Activated naive CD4-positive, alpha-beta T cell treated with anti-CD3 and anti-CD28 coated beads for 36 hours (primary cell): ENCODE measurements at regions not wholly inside any gene's neighbourhood (a gene's known extent, or its start where the extent isn't known, plus 50 kb on each side); places are given as distances from the start of the nearest gene placed in this dataset.

Experiments
- CTCF ChIA-PET: fragments of 350-600 bp; sonication (Branson Sonifier 250); formaldehyde crosslinking; loops from one replicate; lab custom pipeline; 2021; ENCODE audit warnings: antibody characterized with exemption; lab: Charles Lee
- DNase-seq: peaks from one replicate; pipeline ENCODE4 v3.0.0-alpha.2; 2020
- H3K27ac Mint-ChIP-seq: one replicate; pipeline ENCODE4 v1.8.0; 2021; ENCODE audit warnings: mild to moderate bottlenecking, mixed read lengths
- H3K27me3 Mint-ChIP-seq: one replicate; pipeline ENCODE4 v1.8.0; 2021; ENCODE audit warnings: low read depth, mixed read lengths
- H3K36me3 Mint-ChIP-seq: one replicate; pipeline ENCODE4 v1.8.0; 2021; ENCODE audit warnings: low read depth, mixed read lengths
- H3K4me1 Mint-ChIP-seq: one replicate; pipeline ENCODE4 v1.8.0; 2021; ENCODE audit warnings: low read depth, mixed read lengths
- H3K4me3 Mint-ChIP-seq: one replicate; pipeline ENCODE4 v1.8.0; 2021; ENCODE audit warnings: mild to moderate bottlenecking, moderate library complexity, mixed read lengths
- H3K9me3 Mint-ChIP-seq: one replicate; pipeline ENCODE4 v1.8.0; 2021; ENCODE audit warnings: mixed read lengths
- intact Hi-C: fragments of 100-400 bp; cut with micrococcal nuclease; formaldehyde crosslinking; loops from one replicate; pipeline ENCODE4 v1.15.1; 2023

GRCh38 chr6:163687075-163687474 lies 272.6 kb downstream of the QKI start:
- H3K9me3 Mint-ChIP-seq: peaks cover 5% of the 10 kb centered on the region
- no peak overlapping the region for H3K4me3 Mint-ChIP-seq

GRCh38 chr6:163686301-163686700 lies 271.8 kb downstream of the QKI start:
- intact Hi-C loops: no loop called here
- no peak overlapping the region for H3K27ac Mint-ChIP-seq
- H3K27me3 Mint-ChIP-seq: peaks cover 21% of the 10 kb centered on the region
- DNase-seq: no peak
- H3K36me3 Mint-ChIP-seq: no peaks in the 10 kb centered on the region
- no peak overlapping the region for H3K4me3 Mint-ChIP-seq
- CTCF ChIA-PET: interaction anchor here (0.7 kb wide), 1 partner anchor 237 kb away, joined by 5 read pairs; no protein-coding TSS in a partner anchor
- no peaks in the 10 kb centered on the region for H3K4me1 Mint-ChIP-seq
- peaks cover 5% of the 10 kb centered on the region for H3K9me3 Mint-ChIP-seq

More at GRCh38 chr6:163687075-163687474, 272.6 kb downstream of the QKI start:
- CTCF ChIA-PET: interaction anchor here (0.7 kb wide), 1 partner anchor 237 kb away, joined by 5 read pairs; no protein-coding TSS in a partner anchor
- Mint-ChIP-seq H3K4me1 (no peaks in the 10 kb centered on the region), H3K27ac (no peak overlapping the region), H3K36me3 (no peaks in the 10 kb centered on the region), H3K27me3 (peaks cover 21% of the 10 kb centered on the region)
- no peak for DNase-seq
- intact Hi-C loops: no loop called here

- CTCF ChIA-PET: no interaction called here
- H3K36me3 Mint-ChIP-seq: no peaks in the 10 kb centered on the region
- no peak overlapping the region for H3K4me3 Mint-ChIP-seq
Observed at GRCh38 chr6:163683105-163683622, 268.6 kb downstream of the QKI start.

GRCh38 chr6:163679753-163680152 lies 265.2 kb downstream of the QKI start:
- no peaks in the 10 kb centered on the region for H3K4me1 Mint-ChIP-seq
- no peak overlapping the region for H3K4me3 Mint-ChIP-seq
- H3K9me3 Mint-ChIP-seq: peaks cover 5% of the 10 kb centered on the region
- H3K36me3 Mint-ChIP-seq: no peaks in the 10 kb centered on the region
- intact Hi-C loops: no loop called here
- CTCF ChIA-PET: no interaction called here
- no peak for DNase-seq
- H3K27ac Mint-ChIP-seq: no peak overlapping the region
- H3K27me3 Mint-ChIP-seq: peaks cover 12% of the 10 kb centered on the region

More at GRCh38 chr6:163683105-163683622, 268.6 kb downstream of the QKI start:
- H3K9me3 Mint-ChIP-seq: peaks cover 5% of the 10 kb centered on the region
- no peak for DNase-seq
- H3K4me1 Mint-ChIP-seq: no peaks in the 10 kb centered on the region
- no peak overlapping the region for H3K27ac Mint-ChIP-seq
- intact Hi-C loops: no loop called here
- peaks cover 19% of the 10 kb centered on the region for H3K27me3 Mint-ChIP-seq

GRCh38 chr6:163679012-163679660 lies 264.6 kb downstream of the QKI start:
- CTCF ChIA-PET: no interaction called here
- Mint-ChIP-seq H3K27ac (no peak overlapping the region), H3K36me3 (no peaks in the 10 kb centered on the region), H3K27me3 (peaks cover 9% of the 10 kb centered on the region), H3K9me3 (peaks cover 5% of the 10 kb centered on the region), H3K4me1 (no peaks in the 10 kb centered on the region), H3K4me3 (no peak overlapping the region)
- intact Hi-C loops: no loop called here
- no peak for DNase-seq

GRCh38 chr6:163675611-163676010 lies 261.1 kb downstream of the QKI start:
- Mint-ChIP-seq H3K36me3 (no peaks in the 10 kb centered on the region), H3K4me3 (no peak overlapping the region), H3K4me1 (no peaks in the 10 kb centered on the region), H3K27ac (no peak overlapping the region), H3K27me3 (peaks cover 9% of the 10 kb centered on the region), H3K9me3 (no peaks in the 10 kb centered on the region)
- intact Hi-C loops: no loop called here
- no peak for DNase-seq
- CTCF ChIA-PET: no interaction called here

- H3K27me3 Mint-ChIP-seq: peaks cover 7% of the 10 kb centered on the region
- no peaks in the 10 kb centered on the region for H3K36me3 Mint-ChIP-seq
- CTCF ChIA-PET: no interaction called here
Observed at GRCh38 chr6:163672710-163673109, 258.2 kb downstream of the QKI start.

GRCh38 chr6:163671791-163672190 lies 257.3 kb downstream of the QKI start:
- Mint-ChIP-seq H3K4me3 (no peak overlapping the region), H3K36me3 (no peaks in the 10 kb centered on the region), H3K4me1 (peaks cover 9% of the 10 kb centered on the region), H3K27me3 (peaks cover 9% of the 10 kb centered on the region), H3K27ac (no peak overlapping the region), H3K9me3 (no peaks in the 10 kb centered on the region)
- intact Hi-C loops: no loop called here
- DNase-seq: no peak
- CTCF ChIA-PET: no interaction called here

More at GRCh38 chr6:163672710-163673109, 258.2 kb downstream of the QKI start:
- no peaks in the 10 kb centered on the region for H3K9me3 Mint-ChIP-seq
- H3K27ac Mint-ChIP-seq: no peak overlapping the region
- H3K4me3 Mint-ChIP-seq: no peak overlapping the region
- intact Hi-C loops: no loop called here
- no peak for DNase-seq
- peaks cover 2% of the 10 kb centered on the region for H3K4me1 Mint-ChIP-seq

- no peak overlapping the region for H3K4me3 Mint-ChIP-seq
- H3K4me1 Mint-ChIP-seq: peaks cover 9% of the 10 kb centered on the region
- CTCF ChIA-PET: no interaction called here
- no peaks in the 10 kb centered on the region for H3K36me3 Mint-ChIP-seq
- no peak for DNase-seq
- no peaks in the 10 kb centered on the region for H3K9me3 Mint-ChIP-seq
- peaks cover 9% of the 10 kb centered on the region for H3K27me3 Mint-ChIP-seq
- H3K27ac Mint-ChIP-seq: no peak overlapping the region
- intact Hi-C loops: no loop called here
Observed at GRCh38 chr6:163671355-163671754, 256.8 kb downstream of the QKI start.

GRCh38 chr6:163670336-163670735 lies 255.8 kb downstream of the QKI start:
- intact Hi-C loops: no loop called here
- Mint-ChIP-seq H3K9me3 (no peaks in the 10 kb centered on the region), H3K4me3 (no peak overlapping the region), H3K27ac (no peak overlapping the region), H3K36me3 (no peaks in the 10 kb centered on the region), H3K27me3 (peaks cover 8% of the 10 kb centered on the region), H3K4me1 (peaks cover 9% of the 10 kb centered on the region)
- DNase-seq: no peak
- CTCF ChIA-PET: interaction anchor here (0.7 kb wide), 1 partner anchor 17 kb away, joined by 3 read pairs; no protein-coding TSS in a partner anchor

- CTCF ChIA-PET: no interaction called here
- intact Hi-C loops: no loop called here
- DNase-seq: no peak
- Mint-ChIP-seq H3K27ac (no peak overlapping the region), H3K27me3 (peaks cover 14% of the 10 kb centered on the region), H3K36me3 (no peaks in the 10 kb centered on the region), H3K9me3 (no peaks in the 10 kb centered on the region), H3K4me1 (peaks cover 9% of the 10 kb centered on the region), H3K4me3 (no peak overlapping the region)
Observed at GRCh38 chr6:163668061-163668426, 253.5 kb downstream of the QKI start.

GRCh38 chr6:163667372-163668060 lies 253.0 kb downstream of the QKI start:
- H3K27me3 Mint-ChIP-seq: peaks cover 14% of the 10 kb centered on the region
- H3K4me1 Mint-ChIP-seq: peaks cover 9% of the 10 kb centered on the region
- intact Hi-C loops: no loop called here
- H3K27ac Mint-ChIP-seq: no peak overlapping the region
- no peaks in the 10 kb centered on the region for H3K36me3 Mint-ChIP-seq
- H3K4me3 Mint-ChIP-seq: no peak overlapping the region
- peak; percentile 7 for DNase-seq
- CTCF ChIA-PET: no interaction called here
- no peaks in the 10 kb centered on the region for H3K9me3 Mint-ChIP-seq

- intact Hi-C loops: no loop called here
- H3K4me3 Mint-ChIP-seq: no peak overlapping the region
- H3K27ac Mint-ChIP-seq: no peak overlapping the region
- CTCF ChIA-PET: no interaction called here
- peaks cover 18% of the 10 kb centered on the region for H3K27me3 Mint-ChIP-seq
- peaks cover 9% of the 10 kb centered on the region for H3K4me1 Mint-ChIP-seq
- DNase-seq: no peak
- no peaks in the 10 kb centered on the region for H3K36me3 Mint-ChIP-seq
- no peaks in the 10 kb centered on the region for H3K9me3 Mint-ChIP-seq
Observed at GRCh38 chr6:163665464-163665863, 250.9 kb downstream of the QKI start.
